Nephron (organoid): ENCODE measurements at regions not wholly inside any gene's neighbourhood (a gene's known extent, or its start where the extent isn't known, plus 50 kb on each side); places are given as distances from the start of the nearest gene placed in this dataset.
"Not testable (repeated sequence)": the region's sequence is repeated elsewhere in the genome, so short reads cannot be mapped to it uniquely, and the experiment has no call there.

Experiments used
- H3K27ac Mint-ChIP-seq, 3 experiments: 2 replicates each; pipeline ENCODE4 v1.8.0; 2020; ENCODE audit warnings: mixed read lengths in 3 of 3, mild to moderate bottlenecking in 2 of 3, moderate library complexity in 1 of 3
- H3K27me3 Mint-ChIP-seq: 2 replicates; pipeline ENCODE4 v1.8.0; 2021; ENCODE audit warnings: low read depth, mild to moderate bottlenecking, moderate library complexity, mixed read lengths
- H3K36me3 Mint-ChIP-seq: 2 replicates; pipeline ENCODE4 v1.8.0; 2020; ENCODE audit warnings: low read depth, mixed read lengths
- H3K4me1 Mint-ChIP-seq: 2 replicates; pipeline ENCODE4 v1.8.0; 2020; ENCODE audit warnings: mixed read lengths
- H3K4me3 Mint-ChIP-seq, 3 experiments: 2 replicates each; pipeline ENCODE4 v1.8.0; 2020; ENCODE audit warnings: mild to moderate bottlenecking in 3 of 3, mixed read lengths in 3 of 3, moderate library complexity in 2 of 3
- H3K9me3 Mint-ChIP-seq: 2 replicates; pipeline ENCODE4 v1.8.0; 2020; ENCODE audit warnings: mixed read lengths
- TF ChIP-seq, protein P1 (sequence below), 3 experiments: fragments of 200-600 bp; sonication (generic); IDR thresholded peaks; one replicate each; pipeline ENCODE4 v1.5.0; 2021; ENCODE audit warnings: antibody characterized with exemption in 3 of 3; ENCODE audit not compliant: unreplicated experiment in 3 of 3

DNA sequence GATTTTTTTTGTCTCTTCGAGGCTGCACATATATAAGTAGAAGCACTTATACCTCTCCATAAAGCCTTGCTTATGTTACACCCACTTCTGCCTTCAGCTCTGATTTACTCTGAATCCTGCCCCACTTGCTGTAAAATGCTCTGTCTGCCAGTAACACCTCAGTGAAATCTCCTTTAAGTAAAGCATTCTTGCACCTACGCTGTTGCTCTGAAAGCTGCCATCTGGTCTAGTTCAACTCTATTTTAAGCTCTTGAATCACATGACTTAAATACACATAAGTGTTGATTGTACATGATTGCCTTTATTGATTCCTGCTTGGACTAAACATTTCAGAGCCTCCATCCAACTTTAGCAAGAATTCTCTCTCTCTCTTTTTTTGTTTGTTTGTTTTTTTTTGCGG is 609.0 kb upstream of the CELF4 start:
- H3K27ac Mint-ChIP-seq: no peak overlapping the region
- TF ChIP-seq, protein P1, sequence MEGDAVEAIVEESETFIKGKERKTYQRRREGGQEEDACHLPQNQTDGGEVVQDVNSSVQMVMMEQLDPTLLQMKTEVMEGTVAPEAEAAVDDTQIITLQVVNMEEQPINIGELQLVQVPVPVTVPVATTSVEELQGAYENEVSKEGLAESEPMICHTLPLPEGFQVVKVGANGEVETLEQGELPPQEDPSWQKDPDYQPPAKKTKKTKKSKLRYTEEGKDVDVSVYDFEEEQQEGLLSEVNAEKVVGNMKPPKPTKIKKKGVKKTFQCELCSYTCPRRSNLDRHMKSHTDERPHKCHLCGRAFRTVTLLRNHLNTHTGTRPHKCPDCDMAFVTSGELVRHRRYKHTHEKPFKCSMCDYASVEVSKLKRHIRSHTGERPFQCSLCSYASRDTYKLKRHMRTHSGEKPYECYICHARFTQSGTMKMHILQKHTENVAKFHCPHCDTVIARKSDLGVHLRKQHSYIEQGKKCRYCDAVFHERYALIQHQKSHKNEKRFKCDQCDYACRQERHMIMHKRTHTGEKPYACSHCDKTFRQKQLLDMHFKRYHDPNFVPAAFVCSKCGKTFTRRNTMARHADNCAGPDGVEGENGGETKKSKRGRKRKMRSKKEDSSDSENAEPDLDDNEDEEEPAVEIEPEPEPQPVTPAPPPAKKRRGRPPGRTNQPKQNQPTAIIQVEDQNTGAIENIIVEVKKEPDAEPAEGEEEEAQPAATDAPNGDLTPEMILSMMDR (IDR thresholded peaks at IDR 0.05; ENCODE audit: unreplicated experiment in 3 of 3): no peak
- H3K36me3 Mint-ChIP-seq: no peaks in the 10 kb centered on the region
- no peaks in the 10 kb centered on the region for H3K9me3 Mint-ChIP-seq
- H3K4me1 Mint-ChIP-seq: no peaks in the 10 kb centered on the region
- peaks cover 4% of the 10 kb centered on the region for H3K27me3 Mint-ChIP-seq
- no peak overlapping the region for H3K4me3 Mint-ChIP-seq

DNA sequence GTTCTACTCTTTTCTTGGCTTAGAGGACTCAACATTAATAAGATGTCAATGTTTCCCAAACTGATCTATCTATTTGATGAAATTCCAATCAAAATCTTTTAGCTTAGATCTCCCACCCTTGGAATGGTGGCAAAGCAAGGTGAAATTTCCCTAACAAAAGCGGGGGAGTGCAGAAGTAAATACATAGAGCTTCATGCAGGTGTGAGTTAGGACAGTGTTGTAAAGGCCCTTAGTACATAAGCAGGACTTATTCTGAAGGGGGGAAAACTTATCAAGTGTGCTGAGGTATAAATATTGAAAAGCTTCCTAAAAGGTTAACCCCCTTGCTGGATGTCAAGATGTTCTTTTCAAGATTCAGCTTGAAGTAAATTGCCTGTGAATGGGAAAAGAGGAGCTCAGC is 608.6 kb upstream of the CELF4 start:
- Mint-ChIP-seq H3K9me3 (no peaks in the 10 kb centered on the region), H3K27me3 (peaks cover 4% of the 10 kb centered on the region), H3K4me1 (no peaks in the 10 kb centered on the region), H3K36me3 (no peaks in the 10 kb centered on the region), H3K4me3 (no peak overlapping the region), H3K27ac (no peak overlapping the region)
- TF ChIP-seq, protein P1 (IDR thresholded peaks at IDR 0.05; ENCODE audit: unreplicated experiment in 3 of 3): no peak

DNA sequence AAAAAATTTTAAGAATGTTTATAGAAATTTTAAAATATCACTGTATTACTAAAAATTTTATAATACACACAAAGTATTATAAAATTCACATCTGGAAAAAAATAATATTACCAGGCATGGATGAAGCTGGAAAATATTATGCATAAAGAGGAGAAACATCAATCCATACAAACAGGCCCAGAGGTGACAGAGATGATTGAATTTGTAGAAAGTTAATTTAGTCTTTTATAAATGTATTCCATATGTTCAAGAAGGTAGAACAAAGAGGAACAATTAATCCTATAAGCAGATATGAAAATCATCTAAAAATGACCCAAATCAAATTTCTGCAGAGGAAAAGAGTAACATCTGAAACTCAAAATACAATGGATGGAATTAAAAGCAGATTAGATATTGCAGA is 605.2 kb upstream of the CELF4 start:
- Mint-ChIP-seq H3K9me3 (peaks cover 3% of the 10 kb centered on the region), H3K36me3 (no peaks in the 10 kb centered on the region)

DNA sequence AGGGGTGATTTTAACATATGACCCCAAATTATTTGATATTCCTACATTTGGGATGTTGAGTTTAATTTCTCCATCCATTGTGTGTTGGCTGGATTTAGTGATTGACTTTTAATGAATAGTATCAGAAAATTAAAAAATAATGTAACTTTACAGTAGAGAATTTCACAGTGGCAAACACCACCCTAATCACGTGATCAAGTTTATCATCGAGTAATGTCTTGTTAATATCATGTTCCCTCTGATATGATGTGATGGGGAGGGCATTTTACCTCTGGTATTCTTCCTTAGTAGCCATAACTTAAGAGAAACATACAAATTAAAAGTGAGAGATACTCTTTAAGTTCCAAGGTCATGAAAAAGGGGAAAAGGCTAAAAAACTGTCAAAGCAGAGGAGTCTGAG is 602.0 kb upstream of the CELF4 start:
- Mint-ChIP-seq H3K36me3 (no peaks in the 10 kb centered on the region), H3K4me1 (no peaks in the 10 kb centered on the region), H3K27ac (no peak overlapping the region), H3K4me3 (no peak overlapping the region), H3K27me3 (no peaks in the 10 kb centered on the region), H3K9me3 (peaks cover 5% of the 10 kb centered on the region)
- TF ChIP-seq, protein P1 (IDR thresholded peaks at IDR 0.05; ENCODE audit: unreplicated experiment in 3 of 3): no peak

More for the DNA sequence above, 605.2 kb upstream of the CELF4 start:
- H3K27me3 Mint-ChIP-seq: no peaks in the 10 kb centered on the region
- no peaks in the 10 kb centered on the region for H3K4me1 Mint-ChIP-seq
- TF ChIP-seq, protein P1 (IDR thresholded peaks at IDR 0.05; ENCODE audit: unreplicated experiment in 3 of 3): no peak
- H3K27ac Mint-ChIP-seq: no peak overlapping the region
- no peak overlapping the region for H3K4me3 Mint-ChIP-seq

DNA sequence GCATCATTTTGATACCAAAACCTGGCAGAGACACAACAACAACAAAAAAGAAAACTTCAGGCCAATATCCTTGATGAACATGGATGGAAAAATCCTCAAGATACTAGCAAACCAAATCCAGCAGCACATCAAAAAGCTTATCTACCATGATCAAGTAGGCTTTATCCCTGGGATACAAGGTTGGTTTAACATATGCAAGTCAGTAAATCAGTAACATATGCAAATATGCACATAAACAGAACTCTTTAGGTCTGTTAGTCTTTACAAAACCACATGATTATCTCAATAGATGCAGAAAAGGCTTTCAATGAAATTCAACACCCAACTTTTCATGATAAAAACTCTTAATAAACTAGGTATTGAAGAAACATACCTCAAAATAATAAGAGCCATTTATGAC is 587.5 kb upstream of the CELF4 start:
- H3K4me1 Mint-ChIP-seq, H3K4me3 Mint-ChIP-seq, H3K27me3 Mint-ChIP-seq, H3K36me3 Mint-ChIP-seq: not testable (repeated sequence)
- peaks cover 23% of the 10 kb centered on the region for H3K9me3 Mint-ChIP-seq
- peak overlapping the region in 1 of 3 experiments; percentile 15 for H3K27ac Mint-ChIP-seq

DNA sequence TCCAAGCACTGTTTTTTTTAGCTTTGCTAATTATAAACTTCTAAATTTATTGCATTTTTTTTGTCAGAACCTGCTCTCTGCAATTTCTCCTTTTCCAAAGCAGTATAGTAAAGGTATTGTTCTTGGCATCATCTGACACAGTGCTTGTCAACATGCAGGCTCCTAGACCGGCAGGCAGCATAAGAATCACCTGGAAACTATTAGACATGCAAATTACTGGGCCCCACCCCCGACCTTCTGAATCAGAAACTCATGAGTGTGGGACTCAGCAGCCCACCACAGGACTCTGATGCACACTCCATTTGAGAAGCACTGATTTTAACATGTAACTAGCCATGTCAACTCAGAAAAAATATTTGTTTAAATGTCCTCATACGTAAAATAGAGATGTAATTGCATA is 551.1 kb upstream of the CELF4 start:
- no peak overlapping the region for H3K27ac Mint-ChIP-seq
- TF ChIP-seq, protein P1 (IDR thresholded peaks at IDR 0.05; ENCODE audit: unreplicated experiment in 3 of 3): no peak
- peaks cover 2% of the 10 kb centered on the region for H3K9me3 Mint-ChIP-seq
- no peaks in the 10 kb centered on the region for H3K27me3 Mint-ChIP-seq
- no peaks in the 10 kb centered on the region for H3K36me3 Mint-ChIP-seq
- no peaks in the 10 kb centered on the region for H3K4me1 Mint-ChIP-seq
- H3K4me3 Mint-ChIP-seq: no peak overlapping the region
